SW480 (cell line): ENCODE measurements at regions not wholly inside any gene's neighbourhood (a gene's known extent, or its start where the extent isn't known, plus 50 kb on each side); places are given as distances from the start of the nearest gene placed in this dataset.
"Not testable (repeated sequence)": the region's sequence is repeated elsewhere in the genome, so short reads cannot be mapped to it uniquely, and the experiment has no call there.

Experiments used
- DNase-seq: peaks from one replicate; pipeline ENCODE4 v3.0.0-alpha.2; 2016; ENCODE audit warnings: low spot score

GRCh38 chr20:26216025-26216424, 519.4 kb upstream of the ZNF337 start:
- no peak for DNase-seq

DNA sequence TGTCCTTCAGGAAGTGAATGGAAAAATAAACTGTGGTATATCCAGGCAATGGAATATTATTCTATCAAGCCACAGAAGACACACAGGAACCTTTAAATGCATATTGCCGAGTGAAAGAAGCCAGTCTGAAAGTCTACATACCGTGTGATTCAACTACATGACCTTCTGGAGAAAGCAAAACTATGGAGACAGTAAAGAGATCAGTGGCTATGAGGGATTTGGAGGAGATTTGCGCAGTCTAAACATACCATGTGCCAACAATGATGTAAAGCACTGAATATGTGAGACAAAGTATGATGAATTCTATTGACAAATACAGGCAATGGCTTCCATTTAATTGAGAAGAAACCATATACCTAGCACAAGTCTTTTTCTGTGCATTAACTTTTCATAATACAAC, 518.3 kb upstream of the ZNF337 start:
- DNase-seq = no peak

GRCh38 chr20:26209171-26209941, 512.7 kb upstream of the ZNF337 start:
- DNase-seq = no peak

DNA sequence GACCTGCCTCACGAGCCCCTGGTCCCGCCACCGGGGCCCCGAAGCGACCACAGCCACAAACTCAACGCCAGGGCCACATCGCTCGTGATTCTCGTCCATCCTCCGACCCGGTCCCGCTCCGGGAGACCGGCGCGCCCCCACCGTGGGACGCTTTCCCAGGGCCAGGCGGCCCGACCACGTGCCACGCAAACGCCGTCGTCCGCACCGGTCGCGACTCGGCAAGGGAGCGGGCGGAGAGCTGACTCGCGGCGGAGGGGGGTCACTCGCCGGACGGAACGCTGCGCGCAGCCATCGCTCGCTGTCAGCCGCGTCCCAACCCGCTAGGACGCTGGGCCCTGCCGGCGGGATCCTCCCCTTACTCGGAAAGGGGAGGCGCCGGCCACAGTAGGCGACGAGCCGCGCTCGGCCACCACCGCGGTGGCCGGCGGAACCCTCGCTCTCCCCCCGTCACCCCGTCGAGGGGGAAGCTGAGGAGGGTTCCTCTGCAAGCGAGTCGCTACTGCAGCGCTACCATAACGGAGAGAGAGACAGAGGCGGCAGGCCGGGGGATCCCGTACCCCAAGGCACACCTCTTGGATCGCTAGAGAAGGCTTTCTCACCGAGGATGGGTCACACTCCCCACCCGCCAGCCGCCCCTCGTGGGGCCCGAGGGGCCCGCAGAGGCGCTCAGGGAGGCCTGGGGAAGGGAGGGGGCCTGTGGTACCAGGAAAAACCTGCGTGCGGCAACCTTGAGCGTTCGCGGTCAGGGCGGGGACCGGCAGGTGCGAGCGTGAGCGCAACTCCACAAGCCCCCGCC, 511.8 kb upstream of the ZNF337 start:
- no peak for DNase-seq

DNA sequence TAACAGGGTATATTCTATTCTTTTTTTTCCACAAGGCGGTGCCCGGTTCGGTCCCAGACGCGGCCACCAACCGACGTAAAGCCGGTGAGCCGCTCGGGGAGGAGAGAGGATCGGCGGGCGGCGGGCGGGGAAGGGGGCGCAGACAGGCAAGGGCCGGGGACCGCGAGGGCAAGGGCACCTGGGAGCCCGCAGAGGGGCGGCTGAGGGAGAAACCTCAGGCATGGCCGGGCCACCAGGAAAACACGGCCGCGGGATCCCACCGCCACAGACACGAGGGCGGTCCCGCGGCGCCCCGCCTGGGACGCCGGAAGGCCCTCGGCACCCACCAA, 511.3 kb upstream of the ZNF337 start:
- not testable (repeated sequence) for DNase-seq

DNA sequence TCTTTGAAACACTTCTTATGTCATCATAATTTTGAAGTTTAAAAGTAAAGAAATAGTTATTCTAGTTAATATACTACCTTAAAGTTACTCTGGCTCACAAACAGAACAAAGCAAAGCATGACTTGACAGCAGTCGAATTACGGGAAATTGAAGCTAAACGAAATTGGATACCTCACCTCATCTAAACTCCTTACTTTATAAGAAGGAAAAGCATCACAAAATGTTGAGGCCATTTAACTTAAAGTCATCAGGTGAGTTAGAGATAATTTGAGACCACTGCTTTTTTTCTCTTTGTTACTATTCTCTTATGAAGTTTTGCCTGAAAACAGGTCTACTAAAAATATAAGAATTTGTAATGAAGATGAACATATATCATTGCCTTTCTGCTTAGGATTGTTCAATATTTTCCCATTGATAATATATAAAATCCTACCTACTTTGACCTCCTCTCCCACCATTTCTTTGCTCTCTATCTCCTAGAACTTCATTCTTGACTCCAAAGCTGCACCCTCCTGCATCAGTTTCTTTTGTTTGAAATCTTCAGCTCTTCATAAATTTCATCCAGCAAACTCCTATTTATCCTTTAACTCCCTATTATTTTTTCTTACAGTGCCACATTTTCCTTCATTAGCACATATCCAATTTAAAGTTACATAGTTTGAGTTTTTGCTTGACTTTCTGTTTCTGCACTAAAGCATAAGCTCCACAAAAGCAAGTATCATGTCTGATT, 510.7 kb upstream of the ZNF337 start:
- DNase-seq = no peak

GRCh38 chr20:26205350-26205749, 508.7 kb upstream of the ZNF337 start:
- no peak for DNase-seq

DNA sequence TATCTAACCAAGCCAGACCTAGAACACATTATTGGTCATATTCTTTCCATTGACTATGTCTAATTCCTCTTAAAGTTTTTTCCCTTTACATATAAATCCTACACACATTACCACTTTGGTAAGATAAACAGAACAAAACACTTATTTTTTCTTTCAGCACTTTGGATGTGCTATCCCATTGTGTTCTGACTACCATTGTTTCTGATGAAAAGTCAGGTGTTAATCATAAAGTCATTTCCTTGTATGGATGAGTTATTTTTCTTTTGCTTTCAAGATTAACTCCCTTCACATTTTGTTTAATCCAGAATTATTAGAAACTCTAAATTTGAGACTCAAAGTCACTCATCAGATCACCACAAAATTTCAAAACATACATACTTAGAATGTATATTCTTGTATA, 504.4 kb upstream of the ZNF337 start:
- DNase-seq = peak; percentile 11

GRCh38 chr20:26187329-26187728, 490.7 kb upstream of the ZNF337 start:
- DNase-seq = not testable (repeated sequence)

DNA sequence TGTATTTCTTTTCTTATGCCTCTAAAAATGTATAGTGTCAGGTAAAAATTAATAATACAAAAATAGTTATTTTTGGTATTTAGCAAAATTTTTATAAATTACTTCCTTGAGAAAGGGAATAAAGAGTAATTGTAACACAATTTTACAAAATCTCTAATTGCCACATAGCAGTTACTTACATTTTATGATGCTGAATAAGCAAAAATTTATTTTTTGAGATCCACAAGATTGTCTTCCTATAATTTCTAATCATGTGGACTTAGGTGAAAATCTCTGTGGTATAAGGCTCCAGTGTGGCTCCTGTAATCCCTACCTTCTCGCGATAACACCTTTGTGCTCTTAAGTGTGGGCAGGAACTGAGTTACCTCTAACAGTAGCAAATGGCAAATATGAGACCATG, 487.1 kb upstream of the ZNF337 start:
- DNase-seq = not testable (repeated sequence)

GRCh38 chr20:26181364-26181763, 484.7 kb upstream of the ZNF337 start:
- not testable (repeated sequence) for DNase-seq

DNA sequence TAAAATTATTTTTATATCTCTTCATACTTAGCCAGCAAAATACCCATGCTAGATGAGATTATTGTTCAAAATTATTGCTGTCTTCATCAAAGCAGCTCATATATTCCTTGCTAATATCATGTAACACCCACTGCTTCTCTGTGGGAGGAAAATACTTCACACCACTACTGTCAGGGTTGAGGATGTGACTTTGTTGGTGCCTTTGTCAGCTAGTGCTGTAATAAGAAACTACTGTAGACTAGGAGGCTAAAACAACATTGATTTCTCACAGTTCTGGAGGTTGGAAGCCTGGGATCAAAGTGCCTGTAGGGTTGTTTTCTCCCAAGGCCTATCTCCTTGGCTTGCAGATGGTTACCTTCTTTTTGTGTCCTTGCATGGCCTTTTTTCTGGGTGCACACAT, 475.2 kb upstream of the ZNF337 start:
- not testable (repeated sequence) for DNase-seq

GRCh38 chr20:26169506-26169905, 472.9 kb upstream of the ZNF337 start:
- DNase-seq = no peak

DNA sequence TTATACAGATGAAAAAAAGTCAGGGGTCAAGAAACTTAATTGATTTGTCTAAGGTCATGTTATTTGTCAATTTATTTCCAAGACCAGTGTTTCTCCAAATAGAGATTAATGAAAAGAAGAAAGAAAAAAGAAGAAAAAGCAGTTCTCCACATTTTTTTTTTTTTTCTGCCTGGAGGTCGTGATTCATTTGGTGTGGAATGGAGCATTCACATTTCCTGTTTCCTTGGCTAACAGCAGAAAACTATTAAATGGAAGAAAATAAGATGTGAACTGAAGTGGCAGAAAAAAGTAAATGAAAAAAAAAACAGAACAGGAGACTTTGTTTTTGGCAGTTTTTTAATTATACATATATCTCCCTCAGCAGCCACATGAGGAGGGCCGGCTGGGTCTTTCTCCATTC, 470.8 kb upstream of the ZNF337 start:
- no peak for DNase-seq

DNA sequence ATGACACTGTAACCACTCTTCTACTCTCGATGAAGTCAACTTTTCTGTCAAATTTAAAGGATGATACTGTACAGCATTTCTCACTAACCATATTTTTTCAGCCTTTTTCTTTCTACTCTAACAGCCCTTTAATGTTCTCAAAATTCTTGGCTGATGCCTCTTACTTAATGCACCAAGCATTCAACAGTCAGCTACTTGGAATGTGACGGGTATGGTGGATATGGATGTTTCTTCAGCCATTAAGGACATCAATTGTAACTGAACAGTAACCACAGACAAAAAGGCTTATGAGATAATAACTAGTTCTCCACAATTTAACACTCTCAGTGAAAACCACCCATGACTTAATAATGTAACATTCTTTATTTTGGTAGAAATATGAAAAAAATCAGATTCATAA, 467.2 kb upstream of the ZNF337 start:
- DNase-seq = no peak

GRCh38 chr20:26163151-26163550, 466.5 kb upstream of the ZNF337 start:
- not testable (repeated sequence) for DNase-seq

DNA sequence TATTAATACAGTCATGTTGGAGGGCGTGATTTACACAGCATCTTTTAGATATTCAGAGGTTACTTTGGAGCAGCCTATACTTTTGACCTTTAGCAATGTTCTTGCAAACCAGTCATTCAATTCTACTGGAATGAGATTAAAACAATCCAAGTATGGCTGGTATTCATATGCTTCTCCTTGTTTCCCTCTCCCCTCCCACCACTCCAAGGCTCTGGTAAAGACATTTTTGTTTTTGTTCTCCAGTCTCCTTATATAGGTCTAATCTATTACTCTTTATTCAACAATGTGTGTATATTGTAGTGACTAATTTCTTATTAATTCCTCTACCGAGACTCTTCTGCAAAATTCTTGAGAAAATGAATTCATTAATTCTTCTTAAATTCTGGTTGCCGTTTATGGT, 465.1 kb upstream of the ZNF337 start:
- DNase-seq = not testable (repeated sequence)

DNA sequence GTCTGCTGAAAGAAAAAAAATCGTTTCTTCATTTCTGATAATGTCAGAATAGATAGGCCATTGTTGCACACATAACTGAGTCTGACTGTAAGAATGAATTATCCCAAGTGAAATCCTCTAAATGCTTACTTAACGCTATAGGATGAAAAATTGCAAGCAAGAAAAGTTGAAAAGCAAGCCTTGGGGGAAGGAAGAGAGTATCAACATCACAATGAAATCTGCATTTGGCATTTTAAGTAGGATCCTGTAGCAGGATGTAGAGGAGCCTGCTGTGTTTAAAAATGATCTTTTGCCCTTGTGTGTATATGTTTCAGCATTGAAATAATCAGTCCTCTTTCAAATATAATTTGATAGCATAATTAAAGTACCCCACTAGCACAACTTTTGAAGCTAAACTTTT, 464.3 kb upstream of the ZNF337 start:
- not testable (repeated sequence) for DNase-seq

DNA sequence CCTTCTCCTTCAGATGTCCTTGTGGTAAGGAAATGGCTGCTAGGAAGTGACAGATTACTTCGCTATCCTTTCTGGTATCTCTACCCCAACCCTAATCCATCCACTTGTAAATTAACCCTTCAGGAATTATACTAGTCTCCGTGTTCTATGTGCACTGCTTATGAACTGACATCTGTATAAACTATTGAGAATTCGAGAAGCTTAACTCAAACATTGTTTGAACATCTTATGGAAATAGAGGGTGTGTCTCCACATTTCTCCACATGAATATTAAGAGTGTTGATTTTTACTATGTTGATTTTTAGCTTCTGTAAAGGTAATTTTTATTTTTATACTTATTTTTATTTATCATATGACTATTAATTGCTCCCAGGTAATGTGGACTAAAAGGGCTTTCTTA, 457.6 kb upstream of the ZNF337 start:
- no peak for DNase-seq

DNA sequence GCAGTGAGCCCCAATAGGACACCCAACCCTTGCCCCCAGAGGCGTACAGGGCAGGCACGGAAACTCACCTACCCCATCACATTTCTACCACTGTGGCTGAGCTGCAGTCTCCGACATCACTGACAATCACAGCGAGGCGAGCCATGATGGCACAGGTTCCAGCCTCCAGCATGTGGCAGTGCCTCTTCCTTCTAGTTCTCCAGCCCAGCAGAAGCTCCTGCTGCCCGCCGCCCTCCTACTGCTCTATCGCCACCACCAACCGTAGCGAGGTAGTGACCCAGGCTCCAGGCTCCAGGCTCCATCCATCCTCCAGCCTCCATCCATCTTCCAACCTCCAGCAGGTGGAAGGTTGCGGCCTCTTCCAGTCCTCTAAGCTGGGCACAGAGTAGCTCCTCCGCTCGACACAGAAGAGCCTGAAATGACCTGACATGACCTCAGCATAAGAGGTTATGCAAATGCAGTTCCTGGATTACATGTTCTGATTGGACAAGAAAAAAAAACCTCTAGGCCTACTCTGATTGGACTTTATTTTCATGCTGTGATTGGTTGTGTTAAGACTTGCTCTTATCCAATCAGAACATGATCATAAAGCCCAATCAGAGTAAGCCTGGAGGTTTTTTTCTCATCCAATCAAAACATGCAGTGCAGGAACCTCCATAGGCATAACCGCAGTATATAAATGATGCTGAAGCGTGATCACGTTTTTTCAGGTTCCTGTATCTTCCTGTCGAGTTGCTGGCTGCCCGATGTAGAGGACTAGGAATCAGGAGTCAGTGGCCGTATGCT, 438.9 kb upstream of the ZNF337 start:
- no peak for DNase-seq

DNA sequence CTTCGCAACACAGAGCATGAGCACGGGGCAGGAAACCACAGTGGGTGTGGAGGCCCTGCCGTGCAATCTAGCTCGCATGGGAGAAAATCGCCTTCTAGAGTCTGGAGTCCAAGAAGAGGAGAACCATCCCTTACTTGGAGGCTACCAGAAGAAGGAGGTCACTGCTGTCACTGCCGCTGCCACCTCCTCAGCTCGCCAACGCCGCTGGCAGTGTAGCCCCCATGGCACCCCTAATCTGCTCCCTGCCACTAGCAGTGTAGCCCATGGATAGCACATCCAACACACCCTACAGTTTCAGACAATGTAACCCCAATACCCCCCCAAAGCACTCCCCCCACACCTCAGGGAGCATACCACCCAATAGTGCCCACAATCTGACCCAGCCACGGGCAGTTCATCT, 438.0 kb upstream of the ZNF337 start:
- DNase-seq = no peak

GRCh38 chr20:26133794-26134193, 437.1 kb upstream of the ZNF337 start:
- DNase-seq = not testable (repeated sequence)
